ENCODE measurements at regions not wholly inside any gene's neighbourhood (a gene's known extent, or its start where the extent isn't known, plus 50 kb on each side); places are given as distances from the start of the nearest gene placed in this dataset.

DNA sequence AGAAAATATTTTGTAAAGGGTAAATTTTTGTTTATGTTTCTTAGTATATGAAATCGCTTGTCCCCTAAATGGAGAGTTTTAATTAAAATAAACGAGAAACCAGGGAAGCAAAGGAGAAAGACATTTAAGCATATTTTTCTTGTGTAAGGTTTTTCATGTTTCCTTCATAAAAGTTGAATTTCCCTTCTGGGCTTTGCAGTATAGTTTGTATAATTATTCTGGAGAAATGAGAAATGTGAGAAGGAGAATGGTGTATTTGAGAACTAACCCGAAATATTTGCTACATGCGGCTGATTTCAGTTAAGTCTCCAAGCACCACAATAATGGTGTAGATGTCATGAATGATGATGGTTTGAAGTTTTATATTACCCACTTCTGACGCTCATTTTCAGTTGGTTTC is 307.7 kb upstream of the SEL1L start:
- CTCF ChIA-PET = no interaction called here
- Mint-ChIP-seq H3K27me3 (no peaks in the 10 kb centered on the region), H3K4me3 (no peak overlapping the region), H3K27ac (no peak overlapping the region), H3K36me3 (peaks cover 0 to under 1% (median 0%) of the 10 kb centered on the region in 5 donors), H3K9me3 (peaks cover 5 to 26% (median 8%) of the 10 kb centered on the region in 11 donors), H3K4me1 (no peaks in the 10 kb centered on the region)
- H3K9me3 ChIP-seq (ENCODE audit: control insufficient read depth in 2 of 3, low read length in 3 of 3) = peaks cover 0 to 8% (median 0%) of the 10 kb centered on the region in 3 experiments
- no peak overlapping the region for H3K4me3 ChIP-seq (ENCODE audit: low read length)
- POLR2A ChIA-PET = no interaction called here
- no peak for DNase-seq
- H3K27ac ChIP-seq (ENCODE audit: low read depth, low read length) = no peak overlapping the region
- intact Hi-C loops (cut with micrococcal nuclease) = no loop called here
- no peaks in the 10 kb centered on the region for H3K4me1 ChIP-seq (ENCODE audit: control insufficient read depth in 2 of 2, insufficient read depth in 2 of 2, low read length in 2 of 2)
- no peaks in the 10 kb centered on the region for H3K27me3 ChIP-seq (ENCODE audit: control insufficient read depth in 2 of 2, insufficient read depth in 2 of 2, low read length in 2 of 2)
- H3K36me3 ChIP-seq (ENCODE audit: control insufficient read depth in 2 of 3, insufficient read depth in 3 of 3, low read length in 3 of 3) = no peaks in the 10 kb centered on the region
- no peak for ATAC-seq

GRCh38 chr14:81849714-81850113 is 316.1 kb upstream of the SEL1L start:
- Histone ChIP-seq H3K4me3 (ENCODE audit: low read length) (no peak overlapping the region), H3K27ac (ENCODE audit: low read depth, low read length) (no peak overlapping the region), H3K27me3 (ENCODE audit: control insufficient read depth in 2 of 2, insufficient read depth in 2 of 2, low read length in 2 of 2) (no peaks in the 10 kb centered on the region), H3K9me3 (ENCODE audit: control insufficient read depth in 2 of 3, low read length in 3 of 3) (peaks cover 0 to 7% (median 0%) of the 10 kb centered on the region in 3 experiments), H3K4me1 (ENCODE audit: control insufficient read depth in 2 of 2, insufficient read depth in 2 of 2, low read length in 2 of 2) (no peaks in the 10 kb centered on the region), H3K36me3 (ENCODE audit: control insufficient read depth in 2 of 3, insufficient read depth in 3 of 3, low read length in 3 of 3) (no peaks in the 10 kb centered on the region)
- H3K36me3 Mint-ChIP-seq = no peaks in the 10 kb centered on the region
- H3K4me3 Mint-ChIP-seq = no peak overlapping the region
- DNase-seq (no peak), ATAC-seq (no peak)
- intact Hi-C loops (cut with micrococcal nuclease) = no loop called here
- no peak overlapping the region for H3K27ac Mint-ChIP-seq
- POLR2A ChIA-PET = no interaction called here
- no peaks in the 10 kb centered on the region for H3K4me1 Mint-ChIP-seq
- peaks cover 5 to 59% (median 17%) of the 10 kb centered on the region in 11 donors for H3K9me3 Mint-ChIP-seq
- CTCF ChIA-PET = no interaction called here
- H3K27me3 Mint-ChIP-seq = no peaks in the 10 kb centered on the region

DNA sequence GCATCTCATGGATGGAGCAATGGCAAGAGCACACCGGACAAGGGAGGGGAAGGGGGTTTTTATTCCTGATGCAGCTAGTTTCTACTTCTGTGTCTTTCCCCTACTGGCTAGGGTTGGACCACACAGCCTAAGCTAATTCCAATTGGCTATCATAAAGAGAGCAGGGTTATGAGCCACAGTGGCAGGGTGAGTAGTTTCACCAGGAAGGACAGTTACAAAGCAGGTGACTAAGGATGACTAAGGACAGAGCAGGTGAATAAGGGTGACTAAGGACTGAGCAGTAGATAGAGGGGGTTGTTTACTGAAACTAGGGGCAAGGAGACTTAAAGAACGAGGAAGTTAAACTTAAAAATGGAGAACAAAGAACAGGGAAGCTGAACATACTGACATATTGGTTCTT is 321.4 kb upstream of the SEL1L start:
- ChIA-PET POLR2A (no interaction called here), CTCF (no interaction called here)
- Mint-ChIP-seq H3K36me3 (peaks cover 0 to 5% (median 0%) of the 10 kb centered on the region in 5 donors), H3K4me1 (no peaks in the 10 kb centered on the region), H3K27me3 (no peaks in the 10 kb centered on the region), H3K27ac (no peak overlapping the region), H3K9me3 (peaks cover 6 to 69% (median 26%) of the 10 kb centered on the region in 11 donors), H3K4me3 (no peak overlapping the region)
- intact Hi-C loops (cut with micrococcal nuclease) = no loop called here
- no peak overlapping the region for H3K27ac ChIP-seq (ENCODE audit: low read depth, low read length)
- peaks cover 0 to 2% (median 0%) of the 10 kb centered on the region in 3 experiments for H3K9me3 ChIP-seq (ENCODE audit: control insufficient read depth in 2 of 3, low read length in 3 of 3)
- no peak overlapping the region for H3K4me3 ChIP-seq (ENCODE audit: low read length)
- no peaks in the 10 kb centered on the region for H3K27me3 ChIP-seq (ENCODE audit: control insufficient read depth in 2 of 2, insufficient read depth in 2 of 2, low read length in 2 of 2)
- H3K36me3 ChIP-seq (ENCODE audit: control insufficient read depth in 2 of 3, insufficient read depth in 3 of 3, low read length in 3 of 3) = no peaks in the 10 kb centered on the region
- DNase-seq = no peak
- no peaks in the 10 kb centered on the region for H3K4me1 ChIP-seq (ENCODE audit: control insufficient read depth in 2 of 2, insufficient read depth in 2 of 2, low read length in 2 of 2)
- no peak for ATAC-seq

DNA sequence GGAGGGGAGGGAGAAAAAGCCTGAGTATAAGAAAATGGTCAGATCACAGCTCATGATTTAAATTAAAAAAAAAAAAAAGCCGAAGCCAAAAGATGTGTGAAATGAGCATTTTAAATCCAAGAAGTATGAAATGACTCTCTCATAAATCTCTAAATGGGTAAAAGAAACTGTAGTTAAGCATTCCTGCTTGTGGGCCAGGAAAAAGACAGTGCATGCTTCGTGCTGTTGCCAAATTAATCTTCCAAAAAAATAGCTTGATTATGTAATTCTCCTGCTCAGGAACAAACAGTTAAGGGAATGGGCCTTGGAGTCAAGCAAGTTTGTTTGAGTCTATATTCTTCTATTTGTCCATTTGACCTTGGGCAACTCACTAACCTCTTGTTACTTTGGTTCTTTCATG is 325.4 kb upstream of the SEL1L start:
- ATAC-seq = no peak
- CTCF ChIA-PET = no interaction called here

GRCh38 chr14:81868172-81868571 is 334.5 kb upstream of the SEL1L start:
- no peaks in the 10 kb centered on the region for H3K27me3 Mint-ChIP-seq
- Histone ChIP-seq H3K27ac (ENCODE audit: low read depth, low read length) (no peak overlapping the region), H3K4me3 (ENCODE audit: low read length) (no peak overlapping the region), H3K4me1 (ENCODE audit: control insufficient read depth in 2 of 2, insufficient read depth in 2 of 2, low read length in 2 of 2) (no peaks in the 10 kb centered on the region), H3K27me3 (ENCODE audit: control insufficient read depth in 2 of 2, insufficient read depth in 2 of 2, low read length in 2 of 2) (no peaks in the 10 kb centered on the region), H3K9me3 (ENCODE audit: control insufficient read depth in 2 of 3, low read length in 3 of 3) (peaks cover 0 to 4% (median 0%) of the 10 kb centered on the region in 3 experiments), H3K36me3 (ENCODE audit: control insufficient read depth in 2 of 3, insufficient read depth in 3 of 3, low read length in 3 of 3) (no peaks in the 10 kb centered on the region)
- no peak overlapping the region for H3K27ac Mint-ChIP-seq
- no peaks in the 10 kb centered on the region for H3K36me3 Mint-ChIP-seq
- no peak overlapping the region for H3K4me3 Mint-ChIP-seq
- no peak for ATAC-seq
- ChIA-PET POLR2A (no interaction called here), CTCF (no interaction called here)
- H3K9me3 Mint-ChIP-seq = peaks cover 0 to 15% (median 4%) of the 10 kb centered on the region in 11 donors
- no peaks in the 10 kb centered on the region for H3K4me1 Mint-ChIP-seq
- no peak for DNase-seq
- intact Hi-C loops (cut with micrococcal nuclease) = no loop called here

More for the DNA sequence above, 325.4 kb upstream of the SEL1L start:
- H3K9me3 ChIP-seq (ENCODE audit: control insufficient read depth in 2 of 3, low read length in 3 of 3) = no peaks in the 10 kb centered on the region
- no peak for DNase-seq
- H3K4me3 ChIP-seq (ENCODE audit: low read length) = no peak overlapping the region
- intact Hi-C loops (cut with micrococcal nuclease) = no loop called here
- H3K27ac ChIP-seq (ENCODE audit: low read depth, low read length) = no peak overlapping the region
- peaks cover 6 to 55% (median 26%) of the 10 kb centered on the region in 11 donors for H3K9me3 Mint-ChIP-seq
- H3K36me3 ChIP-seq (ENCODE audit: control insufficient read depth in 2 of 3, insufficient read depth in 3 of 3, low read length in 3 of 3) = no peaks in the 10 kb centered on the region
- peaks cover 0 to 5% (median 0%) of the 10 kb centered on the region in 5 donors for H3K36me3 Mint-ChIP-seq
- H3K27ac Mint-ChIP-seq = no peak overlapping the region
- H3K4me1 Mint-ChIP-seq = no peaks in the 10 kb centered on the region
- H3K4me1 ChIP-seq (ENCODE audit: control insufficient read depth in 2 of 2, insufficient read depth in 2 of 2, low read length in 2 of 2) = no peaks in the 10 kb centered on the region
- no peaks in the 10 kb centered on the region for H3K27me3 Mint-ChIP-seq
- H3K27me3 ChIP-seq (ENCODE audit: control insufficient read depth in 2 of 2, insufficient read depth in 2 of 2, low read length in 2 of 2) = no peaks in the 10 kb centered on the region
- H3K4me3 Mint-ChIP-seq = no peak overlapping the region
- POLR2A ChIA-PET = no interaction called here

- Mint-ChIP-seq H3K27ac (no peak overlapping the region), H3K4me1 (no peaks in the 10 kb centered on the region), H3K4me3 (no peak overlapping the region), H3K9me3 (peaks cover 2 to 35% (median 13%) of the 10 kb centered on the region in 11 donors), H3K27me3 (no peaks in the 10 kb centered on the region), H3K36me3 (no peaks in the 10 kb centered on the region)
- ChIA-PET CTCF (no interaction called here), POLR2A (no interaction called here)
- H3K9me3 ChIP-seq (ENCODE audit: control insufficient read depth in 2 of 3, low read length in 3 of 3) = no peaks in the 10 kb centered on the region
- H3K27ac ChIP-seq (ENCODE audit: low read depth, low read length) = no peak overlapping the region
- no peak overlapping the region for H3K4me3 ChIP-seq (ENCODE audit: low read length)
- ATAC-seq (no peak), DNase-seq (no peak)
- no peaks in the 10 kb centered on the region for H3K36me3 ChIP-seq (ENCODE audit: control insufficient read depth in 2 of 3, insufficient read depth in 3 of 3, low read length in 3 of 3)
- intact Hi-C loops (cut with micrococcal nuclease) = no loop called here
- no peaks in the 10 kb centered on the region for H3K4me1 ChIP-seq (ENCODE audit: control insufficient read depth in 2 of 2, insufficient read depth in 2 of 2, low read length in 2 of 2)
- no peaks in the 10 kb centered on the region for H3K27me3 ChIP-seq (ENCODE audit: control insufficient read depth in 2 of 2, insufficient read depth in 2 of 2, low read length in 2 of 2)
These were observed 338.1 kb upstream of the SEL1L start for GRCh38 chr14:81871706-81872105.

DNA sequence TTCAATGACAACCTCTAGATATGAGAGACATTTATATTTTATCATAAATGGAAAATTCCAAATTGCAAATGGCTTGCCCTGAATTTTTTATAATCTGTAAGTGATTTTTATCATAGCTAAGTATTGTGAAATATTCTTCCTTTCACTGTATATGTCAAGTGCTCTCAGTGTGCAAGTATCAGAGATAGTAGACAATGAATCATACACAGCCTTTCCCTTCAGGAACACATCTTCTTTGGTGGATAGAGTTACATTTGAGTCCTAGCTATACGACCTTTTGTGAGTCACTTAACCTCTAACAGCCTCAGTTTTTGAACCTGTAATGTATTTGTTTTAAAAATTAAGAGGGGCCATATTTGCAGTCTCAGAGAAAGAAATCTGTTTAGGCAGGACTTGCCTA is 350.7 kb upstream of the SEL1L start:
- Histone ChIP-seq H3K36me3 (ENCODE audit: control insufficient read depth in 2 of 3, insufficient read depth in 3 of 3, low read length in 3 of 3) (no peaks in the 10 kb centered on the region), H3K27me3 (ENCODE audit: control insufficient read depth in 2 of 2, insufficient read depth in 2 of 2, low read length in 2 of 2) (no peaks in the 10 kb centered on the region), H3K4me1 (ENCODE audit: control insufficient read depth in 2 of 2, insufficient read depth in 2 of 2, low read length in 2 of 2) (no peaks in the 10 kb centered on the region), H3K4me3 (ENCODE audit: low read length) (no peak overlapping the region), H3K9me3 (ENCODE audit: control insufficient read depth in 2 of 3, low read length in 3 of 3) (no peaks in the 10 kb centered on the region), H3K27ac (ENCODE audit: low read depth, low read length) (no peak overlapping the region)
- intact Hi-C loops (cut with micrococcal nuclease) = no loop called here
- H3K36me3 Mint-ChIP-seq = peaks cover 0 to 3% (median 0%) of the 10 kb centered on the region in 5 donors
- H3K4me1 Mint-ChIP-seq = no peaks in the 10 kb centered on the region
- DNase-seq = no peak
- no peak overlapping the region for H3K27ac Mint-ChIP-seq
- CTCF ChIA-PET = no interaction called here
- POLR2A ChIA-PET = no interaction called here
- no peak for ATAC-seq
- no peaks in the 10 kb centered on the region for H3K27me3 Mint-ChIP-seq
- peaks cover 0 to 9% (median 5%) of the 10 kb centered on the region in 11 donors for H3K9me3 Mint-ChIP-seq
- no peak overlapping the region for H3K4me3 Mint-ChIP-seq

Measured in naive thymus-derived CD4-positive, alpha-beta T cell (primary cell).